ENCODE measurements at regions not wholly inside any gene's neighbourhood (a gene's known extent, or its start where the extent isn't known, plus 50 kb on each side); places are given as distances from the start of the nearest gene placed in this dataset.

DNA sequence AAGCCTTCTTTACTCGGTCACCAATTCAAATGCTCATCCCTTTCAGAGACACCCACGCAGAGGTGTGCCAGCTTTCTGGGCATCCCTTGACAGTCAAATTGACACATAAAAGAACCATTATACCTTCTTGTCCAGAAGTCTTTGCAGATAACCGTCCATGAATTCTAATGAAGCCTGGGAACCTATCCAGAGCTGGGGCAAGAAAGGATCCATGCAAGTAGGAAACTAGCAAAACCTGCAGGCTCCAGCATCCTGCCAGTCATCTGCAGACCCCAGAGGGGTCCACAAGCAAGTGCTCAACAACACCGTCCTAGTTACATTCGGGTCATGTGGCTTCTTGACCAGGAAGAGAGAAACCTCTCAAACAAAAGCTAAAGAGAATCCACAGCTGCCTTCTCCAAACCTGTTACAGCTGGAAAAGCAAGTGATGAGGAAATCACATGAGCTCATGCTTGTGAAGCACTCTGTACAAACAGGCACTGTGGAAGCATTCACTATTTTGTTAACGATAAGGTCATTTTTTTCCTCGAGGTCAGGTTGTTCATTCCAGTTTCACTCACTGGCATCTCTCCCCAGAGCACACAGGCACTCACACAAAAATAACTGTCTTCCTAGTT, 80.2 kb upstream of the DMRT1 start:
- TF ChIP-seq CREB1 (IDR thresholded peaks at IDR 0.05; ENCODE audit: low read depth), result no peak
- TF ChIP-seq REST (IDR thresholded peaks at IDR 0.05; ENCODE audit: low read depth), result no peak
- TF ChIP-seq RAD21 (IDR thresholded peaks at IDR 0.05; ENCODE audit: low read depth), result no peak
- no peak for TF ChIP-seq YY1 (IDR thresholded peaks at IDR 0.05; ENCODE audit: low read depth)
- no peak for TF ChIP-seq TAF1 (IDR thresholded peaks at IDR 0.05; ENCODE audit: low read depth)
- TF ChIP-seq EGR1 (IDR thresholded peaks at IDR 0.05), result no peak
- TF ChIP-seq EP300 (IDR thresholded peaks at IDR 0.05; ENCODE audit: borderline replicate concordance), result no peak
- TF ChIP-seq MAX (IDR thresholded peaks at IDR 0.05), result no peak
- no peak for TF ChIP-seq ZBTB7A (IDR thresholded peaks at IDR 0.05; ENCODE audit: low read depth)
- no peak for TF ChIP-seq TCF12 (IDR thresholded peaks at IDR 0.05; ENCODE audit: low read depth)
- no peak for TF ChIP-seq NFIC (IDR thresholded peaks at IDR 0.05)
- no peak for TF ChIP-seq FOXM1 (IDR thresholded peaks at IDR 0.05; ENCODE audit: borderline replicate concordance, low read depth)
